Motor neuron (in vitro differentiated cells): ENCODE measurements at regions not wholly inside any gene's neighbourhood (a gene's known extent, or its start where the extent isn't known, plus 50 kb on each side); places are given as distances from the start of the nearest gene placed in this dataset.
A peak's percentile ranks its signal among the peaks of the same experiment; 100 is the strongest.

ENCODE experiments used
- ATAC-seq, 8 experiments: fragments of 200-7000 bp; cut with Tn5 transposase; replicated peaks in 6 of 8; 2 replicates each; pipeline ENCODE4 v1.8.0; 2021; ENCODE audit warnings: mild to moderate bottlenecking in 8 of 8, moderate library complexity in 8 of 8
- H3K27ac ChIP-seq, 2 donors: fragments of 250-450 bp; sonication (Bioruptor Pico); 2 replicates each; pipeline ENCODE4 v1.9.0; 2021; ENCODE audit warnings: antibody characterized with exemption in 2 of 2, mild to moderate bottlenecking in 2 of 2, moderate library complexity in 1 of 2
- H3K4me1 ChIP-seq, 2 donors: fragments of 250-450 bp; sonication (Bioruptor Pico); replicated peaks in 1 of 2; 2 replicates each; pipeline ENCODE4 v1.6.1; 2021; ENCODE audit warnings: antibody characterized with exemption in 2 of 2, mild to moderate bottlenecking in 2 of 2, moderate library complexity in 1 of 2
- H3K4me3 ChIP-seq, 5 donors: fragments of 250-450 bp; sonication (Bioruptor Pico); 2 replicates each; pipeline ENCODE4 v1.9.0; 2021; ENCODE audit warnings: antibody characterized with exemption in 5 of 5, mild to moderate bottlenecking in 5 of 5, moderate library complexity in 4 of 5
- WGBS, 10 experiments: fragments of 450-650 bp; shearing (Covaris generic); methylation state at CpG; one replicate each; pipeline ENCODE4 v1.0.0; 2022; 5-methylcytosine and 5-hydroxymethylcytosine counted together
- in situ Hi-C, 9 experiments: fragments of 400-800 bp; cut with MboI; loops; one replicate each; pipeline ENCODE4 v1.15.0; 2021; ENCODE audit warnings: low sequenced_read_pairs in 9 of 9, low pct_unique_long_range_greater_than_20kb in 2 of 9; ENCODE audit not compliant: unreplicated experiment in 9 of 9

- Histone ChIP-seq H3K27ac (no peak overlapping the region), H3K4me3 (no peak overlapping the region), H3K4me1 (peaks cover 6 to 23% of the 10 kb centered on the region in 2 donors)
- no peak for ATAC-seq
- in situ Hi-C loops: no loop called here
These were observed 652.6 kb upstream of the PLXNA2 start for GRCh38 chr1:208896768-208897167.

- Histone ChIP-seq H3K4me1 (no peaks in the 10 kb centered on the region), H3K27ac (no peak overlapping the region), H3K4me3 (no peak overlapping the region)
- ATAC-seq: no peak
- in situ Hi-C loops: no loop called here
These were observed 655.3 kb upstream of the PLXNA2 start for GRCh38 chr1:208899438-208899837.

DNA sequence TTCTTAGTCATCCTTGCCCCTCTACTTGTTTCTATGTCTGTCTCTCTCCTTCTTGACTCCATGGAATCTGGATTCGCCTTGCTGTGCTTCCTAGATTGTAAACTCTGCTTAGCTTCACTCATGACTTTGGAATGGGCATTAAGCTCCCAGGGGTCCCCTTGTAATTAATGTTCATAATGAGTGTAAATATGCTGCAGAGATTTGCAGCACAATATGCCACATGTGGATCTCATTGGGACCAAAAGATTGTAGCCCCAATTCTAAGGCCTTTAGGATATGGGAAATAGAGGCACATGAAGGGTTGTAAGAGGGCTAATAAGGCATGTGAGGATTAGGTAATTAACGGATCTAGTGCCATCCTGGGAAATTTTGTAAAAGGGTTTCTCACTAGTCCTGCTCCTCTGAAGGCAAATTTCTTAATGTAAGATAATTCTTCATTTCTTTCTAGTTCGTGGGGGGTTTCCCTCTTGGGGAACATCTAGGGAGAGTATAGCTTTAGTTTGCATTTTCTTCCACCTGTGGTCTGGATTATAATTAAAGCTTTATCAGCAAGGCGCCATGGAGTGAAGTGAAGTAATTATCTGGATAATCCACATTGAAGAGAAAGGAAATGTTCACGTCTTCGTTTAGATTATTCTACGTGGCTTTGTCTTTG, 659.2 kb upstream of the PLXNA2 start:
- in situ Hi-C loops: no loop called here
- no peak for ATAC-seq
- 24 to 100% (median 77%) methylated on average over 2 to 7 of the region's 7 CpGs; no CpG with 5 or more reads in 1 of the 10 experiments for WGBS, 10 experiments
- H3K4me3 ChIP-seq: no peak overlapping the region
- peaks cover 7 to 19% of the 10 kb centered on the region in 2 donors for H3K4me1 ChIP-seq
- H3K27ac ChIP-seq: no peak overlapping the region

DNA sequence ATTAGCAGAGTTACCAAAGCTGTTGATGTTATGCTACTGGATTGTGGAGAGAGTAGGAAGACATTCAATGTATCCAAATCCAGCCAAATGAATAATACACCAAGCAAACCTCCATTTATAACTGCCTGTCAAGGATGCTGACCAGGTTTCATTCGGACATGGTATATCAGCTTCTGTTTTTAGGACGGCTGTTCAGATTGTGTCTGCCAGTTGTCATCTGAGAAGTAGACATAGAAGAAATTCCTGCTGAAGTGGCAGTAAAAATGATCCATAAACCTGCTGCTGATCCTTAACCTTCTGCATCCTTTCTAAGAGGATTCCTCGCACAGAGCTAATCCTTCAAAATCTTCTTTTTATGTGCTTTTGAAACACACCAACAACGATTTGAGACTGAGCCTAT, 663.6 kb upstream of the PLXNA2 start:
- H3K4me3 ChIP-seq: no peak overlapping the region
- in situ Hi-C loops: no loop called here
- WGBS, 10 experiments: 13 to 93% (median 41%) methylated on average over 1 to 4 of the region's 4 CpGs; no CpG with 5 or more reads in 1 of the 10 experiments
- peak in 1 of 8 experiments; percentile 30 for ATAC-seq
- peaks cover 27 to 44% of the 10 kb centered on the region in 2 donors for H3K4me1 ChIP-seq
- no peak overlapping the region for H3K27ac ChIP-seq

DNA sequence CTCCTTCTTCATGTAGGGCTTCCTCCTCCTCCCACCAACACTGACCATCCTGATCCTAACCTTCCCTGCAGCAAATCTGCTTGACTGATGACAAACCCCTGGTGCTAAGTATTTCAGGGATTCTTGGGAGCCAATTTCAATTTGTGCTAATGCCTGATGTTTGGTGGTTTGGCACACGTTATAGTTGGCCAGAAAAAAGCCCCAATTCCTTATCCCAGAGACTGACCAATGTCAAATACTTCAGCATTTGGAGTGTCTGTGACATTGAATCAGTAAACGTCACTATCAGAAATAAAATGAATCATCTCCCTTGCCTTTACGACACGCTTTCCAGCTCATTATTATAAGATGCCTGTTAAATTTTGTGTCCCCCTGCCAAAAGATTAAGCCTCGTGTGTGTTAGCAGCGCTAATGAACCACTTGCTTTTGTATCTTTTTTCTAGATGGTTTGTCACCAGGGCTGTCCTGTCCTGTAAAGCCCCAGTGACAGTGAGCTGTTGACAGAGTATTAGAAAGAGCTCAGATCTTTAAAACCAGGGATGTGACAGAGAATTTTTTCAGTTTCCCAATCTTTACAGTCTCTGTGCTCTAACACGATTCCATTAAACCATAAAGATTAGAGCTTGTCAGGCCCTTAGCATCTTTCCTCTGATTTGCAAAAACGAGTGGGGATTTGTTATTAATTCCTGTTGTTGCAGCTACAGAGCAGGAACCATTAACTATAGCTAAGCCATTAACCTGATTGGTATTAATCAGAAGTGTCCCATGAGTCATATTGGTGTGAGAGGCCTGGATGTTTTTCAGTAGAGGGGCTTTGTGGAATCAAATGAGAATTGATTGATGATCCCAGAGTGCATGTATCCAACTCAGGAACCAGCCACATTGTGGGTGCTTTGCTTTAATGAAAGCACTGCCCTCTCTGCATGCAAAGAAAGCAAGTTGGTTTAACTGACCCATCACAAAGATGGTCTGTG, 665.1 kb upstream of the PLXNA2 start:
- Histone ChIP-seq H3K27ac (peak overlapping the region; percentile 20 to 54), H3K4me1 (peaks cover 27 to 44% of the 10 kb centered on the region in 2 donors), H3K4me3 (no peak overlapping the region)
- ATAC-seq: peak in 5 of 8 experiments; percentile 86 to 92 (median 90)
- in situ Hi-C loops: no loop called here
- 0 to 69% (median 58%) methylated on average over 1 to 8 of the region's 8 CpGs for WGBS, 10 experiments

GRCh38 chr1:208910161-208910560, 666.0 kb upstream of the PLXNA2 start:
- in situ Hi-C loops: no loop called here
- Histone ChIP-seq H3K4me1 (peaks cover 27 to 44% of the 10 kb centered on the region in 2 donors), H3K27ac (no peak overlapping the region), H3K4me3 (no peak overlapping the region)
- no peak for ATAC-seq

DNA sequence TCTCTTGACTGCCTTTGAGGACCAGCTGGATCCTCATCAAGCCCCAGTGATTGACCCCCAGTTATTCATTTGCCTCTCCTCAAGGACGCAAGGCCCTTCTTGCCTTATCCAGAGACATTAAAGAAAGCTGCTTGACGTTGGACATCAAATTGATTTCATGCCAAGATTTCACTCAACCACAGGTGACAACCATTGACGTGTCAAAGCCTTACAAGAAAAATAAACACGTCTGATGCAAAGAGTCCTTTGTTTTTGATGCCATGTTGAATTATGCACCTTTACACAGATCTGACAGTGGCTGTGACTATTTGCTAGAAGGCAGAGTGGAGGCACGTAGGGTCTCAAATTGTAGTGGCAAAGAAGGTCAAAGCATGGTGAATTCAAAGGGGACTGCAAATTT, 666.2 kb upstream of the CAMK1G start:
- in situ Hi-C loops: no loop called here
- Histone ChIP-seq H3K27ac (no peak overlapping the region), H3K4me3 (no peak overlapping the region), H3K4me1 (peaks cover 18 to 25% of the 10 kb centered on the region in 2 donors)
- 25 to 92% (median 60%) methylated on average over 1 to 5 of the region's 5 CpGs; no CpG with 5 or more reads in 1 of the 10 experiments for WGBS, 10 experiments
- no peak for ATAC-seq

GRCh38 chr1:208917723-208918122, 665.8 kb upstream of the CAMK1G start:
- peak in 5 of 8 experiments; percentile 41 to 67 (median 45) for ATAC-seq
- Histone ChIP-seq H3K27ac (no peak overlapping the region), H3K4me3 (no peak overlapping the region), H3K4me1 (peaks cover 18 to 25% of the 10 kb centered on the region in 2 donors)
- in situ Hi-C loops: no loop called here
- 21 to 89% (median 57%) methylated on average over 1 to 3 of the region's 3 CpGs; no CpG with 5 or more reads in 1 of the 10 experiments for WGBS, 10 experiments

GRCh38 chr1:208918160-208918559, 665.4 kb upstream of the CAMK1G start:
- Histone ChIP-seq H3K4me1 (peaks cover 20 to 30% of the 10 kb centered on the region in 2 donors), H3K27ac (peak overlapping the region in 1 of 2 donors; percentile 11), H3K4me3 (no peak overlapping the region)
- in situ Hi-C loops: no loop called here
- peak in 5 of 8 experiments; percentile 44 to 78 (median 68) for ATAC-seq

- H3K4me3 ChIP-seq: no peak overlapping the region
- 33 to 92% (median 72%) methylated on average over 2 of the region's 2 CpGs; no CpG with 5 or more reads in 1 of the 10 experiments for WGBS, 10 experiments
- no peak for ATAC-seq
- peaks cover 32 to 42% of the 10 kb centered on the region in 2 donors for H3K4me1 ChIP-seq
- H3K27ac ChIP-seq: no peak overlapping the region
- in situ Hi-C loops: no loop called here
These were observed 664.1 kb upstream of the CAMK1G start for GRCh38 chr1:208919371-208919770.

GRCh38 chr1:208921259-208921658, 662.3 kb upstream of the CAMK1G start:
- ATAC-seq: no peak
- peaks cover 35 to 49% of the 10 kb centered on the region in 2 donors for H3K4me1 ChIP-seq
- WGBS, 10 experiments: 33 to 100% (median 100%) methylated on average over 1 of the region's 1 CpG; no CpG with 5 or more reads in 5 of the 10 experiments
- H3K4me3 ChIP-seq: no peak overlapping the region
- in situ Hi-C loops: no loop called here
- no peak overlapping the region for H3K27ac ChIP-seq

DNA sequence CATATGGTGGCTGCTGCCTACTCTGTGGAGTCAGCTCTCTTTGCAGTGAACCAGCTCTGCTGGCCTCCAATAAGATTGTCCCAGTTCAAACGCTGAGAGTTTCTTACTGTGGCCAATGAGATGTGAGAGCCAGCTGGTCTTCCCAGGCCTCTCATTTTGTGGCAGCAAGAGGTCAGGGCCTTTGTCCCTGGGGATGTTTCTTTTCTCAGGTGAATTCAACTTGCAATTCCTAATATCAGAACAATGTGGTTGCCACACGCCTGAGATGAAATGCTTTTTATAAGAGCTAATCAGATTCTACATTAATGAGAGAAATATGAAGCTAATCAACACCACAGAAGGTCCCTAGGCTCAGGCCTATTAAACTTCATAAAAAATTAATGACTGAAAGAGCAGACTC, 660.1 kb upstream of the CAMK1G start:
- WGBS, 10 experiments: 0 to 70% (median 20%) methylated on average over 1 to 2 of the region's 2 CpGs; no CpG with 5 or more reads in 5 of the 10 experiments
- Histone ChIP-seq H3K4me1 (peaks cover 20 to 34% of the 10 kb centered on the region in 2 donors), H3K4me3 (no peak overlapping the region), H3K27ac (no peak overlapping the region)
- in situ Hi-C loops: no loop called here
- ATAC-seq: no peak

- WGBS, 10 experiments: 14 to 64% (median 48%) methylated on average over 1 to 6 of the region's 6 CpGs
- H3K4me1 ChIP-seq: peaks cover 17 to 27% of the 10 kb centered on the region in 2 donors
- in situ Hi-C loops: no loop called here
These were observed 659.4 kb upstream of the CAMK1G start for GRCh38 chr1:208923946-208924720.

More at GRCh38 chr1:208923946-208924720, 659.4 kb upstream of the CAMK1G start:
- H3K4me3 ChIP-seq: no peak overlapping the region
- no peak overlapping the region for H3K27ac ChIP-seq
- peak in 4 of 8 experiments; percentile 40 to 91 (median 58) for ATAC-seq
